GM18907 (cell line): ENCODE measurements at regions not wholly inside any gene's neighbourhood (a gene's known extent, or its start where the extent isn't known, plus 50 kb on each side); places are given as distances from the start of the nearest gene placed in this dataset.
A peak's percentile ranks its signal among the peaks of the same experiment; 100 is the strongest.
"Not testable (repeated sequence)": the region's sequence is repeated elsewhere in the genome, so short reads cannot be mapped to it uniquely, and the experiment has no call there.

Source experiments
- ATAC-seq: cut with Tn5 transposase; IDR thresholded peaks from one replicate; pipeline ENCODE4 v1.9.1; 2021; ENCODE audit warnings: mild to moderate bottlenecking, moderate library complexity; ENCODE audit not compliant: unreplicated experiment

DNA sequence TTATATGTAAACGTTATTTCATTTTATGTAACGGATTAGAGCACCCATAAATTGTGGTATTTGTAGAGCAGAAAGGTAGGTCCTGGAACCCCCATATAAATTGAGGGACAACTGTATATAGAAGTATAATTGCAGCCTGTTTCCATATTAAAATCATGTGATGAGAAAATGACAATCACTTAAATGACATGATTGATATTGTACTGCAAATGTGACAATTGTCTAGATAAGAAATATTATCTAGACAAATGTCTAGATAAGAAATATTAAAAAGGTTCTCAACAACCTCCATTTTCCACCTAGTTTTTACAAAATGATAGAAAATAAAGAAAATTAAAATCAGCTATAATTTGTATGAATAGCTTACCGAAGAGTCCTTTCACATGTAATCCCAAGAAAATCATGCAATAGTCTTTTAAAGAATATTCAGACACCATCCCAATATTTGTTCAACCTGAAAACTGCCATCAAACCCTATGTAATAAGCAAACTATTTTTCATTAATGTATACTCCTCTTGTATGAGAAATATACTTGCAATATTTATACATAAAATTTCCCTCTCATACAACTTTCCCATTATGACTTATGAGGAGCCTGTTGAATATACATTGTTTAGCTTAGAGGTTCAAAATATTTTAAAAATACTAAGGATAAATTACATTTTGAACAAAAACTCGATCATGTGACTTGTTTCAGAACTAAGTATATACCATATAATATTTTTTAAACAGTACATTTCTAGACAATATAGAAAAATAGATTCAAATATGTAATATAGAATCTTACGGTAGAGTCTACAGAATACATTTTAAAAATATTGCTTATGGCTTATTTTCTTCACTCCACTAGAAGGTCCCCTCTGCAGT is 153.2 kb downstream of the CRPPA start:
- ATAC-seq = no peak

DNA sequence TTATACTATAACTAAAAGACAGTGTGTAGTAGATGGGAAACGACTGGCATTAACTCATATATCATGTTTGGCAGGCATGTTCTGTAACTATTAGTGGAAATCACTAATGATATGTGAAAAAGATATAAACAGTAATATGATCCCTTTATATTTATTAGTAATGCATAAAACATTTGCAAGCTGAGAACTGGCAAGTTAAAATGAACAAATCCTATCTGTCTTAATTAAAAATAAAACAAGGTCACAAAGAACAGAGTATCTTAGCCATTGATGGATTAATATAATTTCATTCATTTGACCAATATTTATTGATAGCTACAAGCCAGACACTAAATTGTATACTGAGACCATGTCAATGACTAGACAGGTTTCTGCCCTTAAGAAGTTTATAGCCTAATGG is 154.5 kb downstream of the CRPPA start:
- ATAC-seq = no peak

DNA sequence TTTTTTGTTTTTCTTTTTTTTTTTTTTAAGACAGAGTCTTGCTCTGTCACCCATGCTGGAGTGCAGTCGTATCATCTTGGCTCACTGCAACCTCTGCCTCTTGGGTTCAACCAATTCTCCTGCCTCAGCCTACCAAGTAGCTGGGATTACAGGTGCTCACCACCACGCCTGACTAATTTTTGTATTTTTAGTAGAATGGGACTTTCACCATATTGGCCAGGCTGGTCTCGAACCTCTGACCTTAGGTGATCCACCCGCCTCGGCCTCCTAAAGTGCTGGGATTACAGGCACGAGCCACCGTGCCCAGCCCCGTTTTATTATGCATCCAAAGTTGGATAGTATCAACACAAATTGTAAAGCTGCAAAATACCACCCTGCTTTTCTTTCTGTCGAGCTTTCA is 154.9 kb downstream of the CRPPA start:
- ATAC-seq = not testable (repeated sequence)

DNA sequence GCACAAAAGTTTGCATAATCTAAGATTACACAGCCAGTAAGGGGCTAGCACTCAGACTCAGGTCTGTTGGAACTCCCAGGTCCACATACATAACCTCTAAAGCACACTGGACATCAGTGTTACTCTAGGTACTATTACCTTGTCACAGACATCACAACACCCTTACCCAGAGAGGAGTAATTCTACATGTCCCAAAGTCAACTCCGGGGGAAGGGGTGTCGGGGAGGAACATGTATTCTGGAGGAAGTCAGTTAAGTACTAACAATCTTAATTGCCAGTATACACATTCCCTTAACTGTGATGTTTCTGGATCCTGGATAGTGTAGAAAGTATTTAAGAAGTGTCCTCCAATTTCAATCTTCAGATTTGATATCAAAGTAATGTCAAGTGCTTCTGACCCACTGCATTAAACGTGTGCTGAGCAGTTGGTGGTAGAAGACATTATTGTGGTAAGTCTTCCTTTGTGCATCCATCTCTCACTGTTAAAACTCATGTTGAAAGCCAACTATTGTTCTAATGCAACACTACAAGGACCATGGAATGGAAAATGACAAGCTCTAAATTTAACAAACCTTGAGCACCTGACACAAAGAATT is 155.4 kb downstream of the CRPPA start:
- ATAC-seq = no peak

DNA sequence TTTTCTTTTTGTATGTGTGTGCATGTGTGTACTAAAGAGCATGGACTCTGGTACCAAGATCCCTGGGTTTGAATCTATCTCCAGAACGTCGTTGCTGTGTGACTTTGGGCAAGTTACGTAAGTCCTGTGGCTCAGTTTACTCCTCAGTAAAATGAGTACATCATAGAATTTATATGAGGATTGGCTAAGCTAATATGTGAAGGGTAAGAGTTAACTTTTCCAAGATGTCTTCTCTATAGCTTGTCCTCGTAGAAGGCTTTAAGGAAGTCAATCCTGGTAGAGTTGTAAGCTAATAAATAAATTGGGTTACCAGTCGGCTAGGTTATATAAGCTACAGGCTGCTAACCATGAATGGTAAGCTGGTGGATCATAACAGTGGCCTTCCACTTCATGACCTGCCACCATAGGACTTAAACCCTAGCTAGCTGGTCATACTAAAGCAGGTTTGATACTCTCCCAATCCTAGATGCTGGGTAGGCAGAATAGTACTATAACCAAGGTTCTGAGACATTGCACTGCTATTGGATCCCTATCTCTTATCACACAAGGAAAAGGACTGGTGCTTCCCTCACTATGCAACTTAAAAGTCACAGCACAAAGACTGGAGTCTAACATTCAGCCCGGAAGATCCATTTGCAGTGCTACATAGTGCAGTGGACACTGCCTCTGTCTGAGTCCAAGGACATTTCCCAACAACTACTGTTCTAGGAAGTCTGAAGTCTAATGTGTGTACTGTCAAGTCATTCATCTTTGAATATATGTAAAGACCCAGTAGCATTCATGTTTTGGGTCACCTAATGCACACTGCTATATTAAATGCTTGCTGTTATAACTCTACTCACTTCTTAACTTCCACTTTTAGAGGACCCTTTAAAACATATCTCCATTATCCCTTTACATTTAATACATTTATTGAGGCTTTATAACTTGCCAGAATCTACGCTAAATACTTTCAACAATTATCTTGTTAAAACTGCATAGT is 156.2 kb downstream of the CRPPA start:
- no peak for ATAC-seq

DNA sequence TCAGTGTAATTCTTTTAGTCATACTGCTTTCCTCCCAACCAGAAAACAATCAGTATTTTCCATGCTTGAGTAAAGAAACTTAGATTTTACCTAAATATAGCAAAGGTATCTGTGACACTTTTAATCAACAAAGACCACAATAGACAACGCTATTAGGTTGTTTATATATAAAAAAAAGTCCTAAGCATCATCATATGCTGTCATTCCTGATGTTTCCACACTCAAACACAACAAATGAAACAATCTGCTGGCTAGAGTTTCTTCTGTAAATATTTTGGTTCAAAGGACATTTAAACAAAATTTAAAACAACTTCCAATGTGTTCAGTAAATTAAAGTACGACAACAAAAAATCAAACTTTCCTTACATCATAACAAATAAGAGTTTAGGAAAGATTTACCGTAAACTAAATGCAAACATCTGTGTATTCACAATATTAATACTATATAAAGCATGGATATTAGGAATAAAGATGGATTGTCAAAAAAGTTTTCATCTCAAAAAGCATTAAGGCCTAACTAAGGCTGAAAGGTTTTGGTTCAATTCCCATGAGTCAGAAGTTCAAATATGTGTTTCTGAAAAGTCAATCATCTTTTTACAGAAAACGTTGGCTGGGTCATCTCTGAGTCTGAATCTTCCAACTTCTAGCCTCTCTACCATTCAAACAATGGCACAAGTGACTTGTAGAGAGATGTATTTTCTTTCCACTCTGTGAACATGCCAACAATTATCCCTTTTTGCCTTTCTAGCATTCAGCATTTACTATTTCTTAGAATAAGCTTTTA is 157.1 kb downstream of the CRPPA start:
- ATAC-seq = no peak

DNA sequence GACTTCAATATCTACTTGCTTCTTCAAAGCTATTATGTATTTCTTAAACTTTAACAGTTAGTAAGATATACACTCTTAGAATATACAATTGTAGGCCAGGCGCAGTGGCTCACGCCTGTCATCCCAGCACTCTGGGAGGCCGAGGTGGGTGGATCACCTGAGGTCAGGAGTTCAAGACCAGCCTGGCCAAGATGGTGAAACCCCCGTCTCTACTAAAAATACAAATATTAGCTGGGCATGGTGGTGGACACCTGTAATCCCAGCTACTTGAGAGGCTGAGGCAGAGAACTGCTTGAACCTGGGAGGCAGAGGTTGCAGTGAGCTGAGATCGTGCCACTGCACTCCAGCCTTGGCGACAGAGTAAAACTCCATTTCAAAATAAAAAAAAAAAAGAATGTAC is 158.0 kb downstream of the CRPPA start:
- ATAC-seq = not testable (repeated sequence)

DNA sequence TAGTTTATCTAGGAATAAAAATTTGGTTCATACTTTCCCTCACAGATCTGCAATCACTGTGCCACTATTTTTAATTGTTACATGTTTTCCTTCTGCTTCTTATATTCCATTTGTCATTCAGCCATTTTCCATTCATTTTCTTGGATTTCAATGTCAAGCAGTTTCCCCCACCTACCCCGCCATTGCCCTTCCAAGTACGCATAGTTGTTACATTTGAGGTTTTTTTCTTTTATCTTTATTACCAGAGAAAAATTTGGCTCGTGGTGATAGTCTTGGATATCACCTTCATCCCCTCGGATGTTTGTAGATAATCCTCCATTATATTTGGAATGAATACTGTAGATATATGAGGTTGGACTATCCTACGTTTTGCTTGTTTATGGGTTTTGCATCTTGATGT is 159.7 kb downstream of the CRPPA start:
- ATAC-seq = no peak

DNA sequence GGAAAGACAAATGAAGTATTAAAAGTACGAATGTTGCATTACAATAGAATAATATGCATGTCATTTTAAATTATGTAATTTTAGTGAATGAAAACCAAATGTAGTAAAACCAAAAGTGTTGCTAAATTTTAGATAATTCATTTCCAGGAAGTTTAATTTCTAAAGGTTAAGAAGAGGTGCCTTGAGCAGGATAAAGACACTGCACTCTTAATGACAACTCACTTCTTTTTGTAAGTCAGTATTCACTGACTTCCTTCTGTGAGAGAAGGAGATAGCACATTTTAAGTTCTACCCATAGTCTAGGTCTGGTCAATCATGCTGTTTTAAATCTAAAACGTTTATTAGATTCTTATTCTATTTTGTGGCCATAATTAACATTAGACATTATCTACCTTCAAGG is 160.2 kb downstream of the CRPPA start:
- no peak for ATAC-seq

DNA sequence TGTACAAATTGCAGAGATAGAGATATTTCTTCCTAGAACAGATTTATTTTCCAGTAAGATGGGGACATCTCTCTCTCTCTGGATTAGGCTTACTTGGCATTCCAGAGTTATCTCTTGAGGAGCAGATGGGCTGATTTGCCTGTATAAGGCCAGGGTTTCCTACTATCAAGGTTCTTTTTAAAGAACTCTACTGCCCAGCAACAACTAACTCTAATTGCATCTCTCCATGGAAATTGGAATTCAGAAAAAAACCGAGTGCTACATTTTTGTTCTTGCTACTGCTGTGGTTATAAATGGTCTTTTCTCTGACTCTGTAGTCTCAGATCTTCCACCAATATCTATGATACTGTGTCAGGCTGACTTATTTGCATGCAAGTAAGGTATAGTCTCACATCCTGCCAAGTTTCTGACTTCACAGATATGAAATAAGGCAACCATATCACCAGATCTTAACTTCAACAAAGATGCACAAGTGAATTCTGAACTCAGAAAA is 161.1 kb downstream of the CRPPA start:
- peak; percentile 85 for ATAC-seq

DNA sequence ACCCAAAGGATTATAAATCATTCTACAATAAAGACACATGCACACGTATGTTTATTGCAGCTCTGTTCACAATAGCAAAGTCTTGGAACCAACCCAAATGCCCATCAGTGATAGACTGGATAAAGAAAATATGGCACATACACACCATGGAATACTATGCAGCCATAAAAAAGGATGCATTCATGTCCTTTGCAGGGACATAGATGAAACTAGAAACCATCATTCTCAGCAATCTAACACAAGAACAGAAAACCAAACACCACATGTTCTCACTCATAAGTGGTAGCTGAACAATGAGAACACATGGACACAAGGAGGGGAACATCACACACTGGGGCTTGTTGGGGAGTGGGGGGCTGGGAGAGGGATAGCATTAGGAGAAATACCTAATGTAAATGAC is 164.9 kb downstream of the CRPPA start:
- not testable (repeated sequence) for ATAC-seq

DNA sequence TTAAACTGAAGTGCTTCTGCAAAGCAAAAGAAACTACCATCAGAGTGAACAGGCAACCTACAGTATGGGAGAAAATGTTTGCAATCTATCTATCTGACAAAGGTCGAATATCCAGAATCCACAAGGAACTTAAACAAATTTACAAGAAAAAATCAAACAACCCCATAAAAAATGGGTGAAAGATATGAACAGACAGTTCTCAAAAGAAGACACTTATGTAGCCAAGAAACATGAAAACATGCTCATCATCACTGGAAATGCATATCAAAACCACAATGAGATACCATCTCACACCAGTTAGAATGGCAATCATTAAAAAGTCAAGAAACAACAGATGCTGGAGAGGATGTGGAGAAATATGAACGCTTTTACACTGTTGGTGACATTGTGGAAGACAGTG is 165.4 kb downstream of the CRPPA start:
- ATAC-seq = not testable (repeated sequence)

DNA sequence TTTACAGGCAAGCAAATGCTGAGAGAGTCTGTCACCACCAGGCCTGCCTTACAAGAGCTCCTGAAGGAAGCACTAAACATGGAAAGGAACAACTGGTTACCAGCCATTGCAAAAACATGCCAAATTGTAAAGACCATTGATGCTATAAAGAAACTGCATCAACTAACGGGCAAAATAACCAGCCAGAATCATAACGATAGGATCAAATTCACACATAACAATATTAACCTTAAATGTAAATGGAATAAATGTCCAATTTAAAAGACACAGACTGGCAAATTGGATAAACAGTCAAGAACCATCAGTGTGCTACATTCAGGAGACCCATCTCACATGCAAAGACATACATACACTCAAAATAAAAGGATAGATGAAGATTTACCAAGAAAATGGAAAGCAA is 170.7 kb downstream of the CRPPA start:
- ATAC-seq = not testable (repeated sequence)

DNA sequence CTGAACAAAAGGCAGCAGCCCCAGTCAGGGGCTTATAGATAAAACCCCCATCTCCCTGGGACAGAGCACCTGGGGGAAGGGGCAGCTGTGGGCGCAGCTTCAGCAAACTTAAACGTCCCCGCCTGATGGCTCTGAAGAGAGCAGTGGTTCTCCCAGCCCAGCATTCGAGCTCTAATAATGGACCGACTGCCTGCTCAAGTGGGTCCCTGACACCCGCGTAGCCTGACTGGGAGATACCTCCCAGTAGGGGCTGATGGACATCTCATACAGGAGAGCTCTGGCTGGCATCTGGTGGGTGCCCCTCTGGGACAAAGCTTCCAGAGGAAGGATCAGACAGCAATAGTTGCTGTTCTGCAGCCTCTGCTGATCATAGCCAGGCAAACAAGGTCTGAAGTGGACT is 172.1 kb downstream of the CRPPA start:
- not testable (repeated sequence) for ATAC-seq

DNA sequence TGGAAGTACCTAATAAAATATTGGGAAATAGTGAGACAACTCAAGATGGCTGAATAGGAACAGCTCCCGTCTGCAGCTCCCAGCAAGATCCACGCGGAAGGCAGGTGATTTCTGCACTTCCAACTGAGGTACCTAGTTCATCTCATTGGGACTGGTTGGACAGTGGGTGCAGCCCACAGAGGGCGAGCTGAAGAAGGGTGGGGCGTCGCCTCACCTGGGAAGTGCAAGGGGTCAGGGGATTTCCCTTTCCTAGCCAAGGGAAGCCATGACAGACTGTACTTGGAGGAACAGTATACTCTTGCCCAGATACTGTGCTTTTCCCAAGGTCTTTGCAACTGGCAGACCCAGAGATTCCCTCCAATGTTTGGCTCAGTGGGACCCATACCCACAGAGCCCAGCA is 172.8 kb downstream of the CRPPA start:
- ATAC-seq = not testable (repeated sequence)

DNA sequence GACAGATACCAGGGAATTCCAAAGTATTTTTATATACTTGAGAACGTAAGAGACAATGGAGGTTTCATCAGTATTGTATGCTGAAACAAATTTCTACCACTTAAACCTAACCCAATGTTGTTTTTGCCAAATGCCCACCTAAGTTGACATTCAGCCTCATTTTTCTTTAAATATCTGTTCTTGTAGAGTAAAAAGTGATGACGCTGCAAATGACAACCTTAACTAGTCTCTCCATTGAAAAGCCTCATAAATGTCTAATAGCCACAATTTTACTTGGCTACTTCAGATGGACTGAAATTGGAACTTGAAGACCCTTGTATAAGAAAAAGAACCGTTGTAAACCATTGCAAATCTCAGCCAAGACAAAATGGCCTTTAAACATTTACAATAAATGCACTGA is 176.9 kb downstream of the CRPPA start:
- ATAC-seq = no peak

DNA sequence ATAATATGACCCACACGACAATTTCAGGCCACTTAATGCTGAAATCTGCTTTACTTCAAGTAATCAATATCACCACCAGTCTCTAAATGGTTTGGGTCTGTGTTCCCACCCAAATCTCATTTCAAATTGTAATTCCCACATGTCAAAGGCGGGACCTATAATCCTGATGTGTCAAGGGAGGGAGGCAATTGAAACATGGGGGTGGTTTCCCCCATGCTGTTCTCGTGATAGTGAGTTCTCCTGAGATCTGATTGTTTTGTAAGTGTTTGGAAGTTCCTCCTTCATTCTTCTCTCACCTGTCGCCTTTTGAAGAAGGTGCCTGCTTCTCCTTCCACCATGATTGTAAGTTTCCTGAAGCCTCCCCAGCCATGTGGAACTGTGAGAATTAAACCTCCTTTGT is 178.4 kb downstream of the CRPPA start:
- ATAC-seq = no peak

DNA sequence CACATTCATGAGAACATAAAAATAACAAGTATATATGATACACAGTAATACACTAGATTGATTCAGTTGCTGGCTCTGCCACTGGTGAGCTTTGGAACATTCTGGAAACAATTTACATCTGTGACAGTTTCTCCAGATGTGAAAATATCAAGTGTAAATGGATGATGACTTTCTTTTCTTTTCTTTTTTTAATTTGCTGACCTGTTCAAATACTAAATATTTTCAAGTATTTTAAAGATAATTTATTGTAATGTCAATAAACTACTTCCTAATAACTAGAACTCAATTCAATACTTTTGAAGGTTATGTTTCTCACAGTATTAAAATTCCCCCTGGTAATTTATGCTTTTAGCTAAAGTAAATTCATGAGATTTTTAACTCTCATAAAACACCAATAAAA is 180.3 kb downstream of the CRPPA start:
- no peak for ATAC-seq

DNA sequence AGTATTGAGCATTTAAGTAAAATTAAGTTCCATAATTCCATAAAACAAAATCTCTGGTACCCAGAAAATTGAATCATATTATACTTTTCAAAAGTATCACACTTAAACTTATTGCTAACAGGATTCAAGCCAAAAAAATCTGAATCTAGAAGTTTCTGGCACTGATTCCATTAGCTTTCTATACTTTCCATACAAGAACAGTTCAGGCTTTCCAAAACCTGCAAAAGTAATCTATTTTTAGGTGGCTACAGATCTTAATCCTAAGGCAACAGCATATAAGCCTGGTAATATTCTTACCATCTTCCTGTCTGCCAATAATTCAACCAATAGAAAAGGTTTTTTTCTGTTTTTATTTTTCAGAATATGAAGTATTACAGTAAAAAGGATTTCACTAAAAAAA is 185.0 kb downstream of the CRPPA start:
- ATAC-seq = no peak
